IMR-90 (cell line): ENCODE measurements at regions not wholly inside any gene's neighbourhood (a gene's known extent, or its start where the extent isn't known, plus 50 kb on each side); places are given as distances from the start of the nearest gene placed in this dataset.

ENCODE experiments used
- ATAC-seq: fragments of 200-7000 bp; cut with Tn5 transposase; 2 replicates; pipeline ENCODE4 v1.9.1; 2020; ENCODE audit warnings: low read depth, mild to moderate bottlenecking, moderate library complexity
- BruUV-seq: library from RNA; stranded (reverse); fragments of 400-500 nt; replicated peaks from 2 replicates; lab custom pipeline; 2021; lab: Mats Ljungman, UMichigan
- CTCF ChIA-PET: fragments of 300-600 bp; formaldehyde crosslinking; extraction: SDS; loops from one replicate; lab custom pipeline; 2021; ENCODE audit warnings: antibody characterized with exemption; lab: Yijun Ruan, JAX
- POLR2A ChIA-PET: fragments of 300-600 bp; sonication (Branson Sonifier 250); formaldehyde crosslinking; loops from one replicate; lab custom pipeline; 2022; ENCODE audit warnings: antibody characterized with exemption; ENCODE audit not compliant: unreplicated experiment; lab: Charles Lee
- DNase-seq: peaks from one replicate; pipeline ENCODE4 v3.0.0; 2013
- H2AFZ ChIP-seq: replicated peaks from 2 replicates; pipeline ENCODE3; 2013; ENCODE audit warnings: low read length, mild to moderate bottlenecking; ENCODE audit not compliant: poor library complexity
- H2AK5ac ChIP-seq: 2 replicates; pipeline ENCODE4 v1.6.1; 2013; ENCODE audit warnings: low read depth, low read length, inconsistent platforms
- H2AK9ac ChIP-seq: replicated peaks from 2 replicates; pipeline ENCODE3; 2013; ENCODE audit warnings: mild to moderate bottlenecking, low read depth, low read length, moderate library complexity; ENCODE audit not compliant: poor library complexity
- H2BK120ac ChIP-seq: 2 replicates; pipeline ENCODE4 v1.6.1; 2013; ENCODE audit warnings: low read depth, low read length, inconsistent platforms
- H2BK15ac ChIP-seq: 3 replicates; pipeline ENCODE4 v1.6.1; 2013; ENCODE audit warnings: low read depth, low read length, inconsistent platforms
- H2BK20ac ChIP-seq: 2 replicates; pipeline ENCODE4 v1.6.1; 2013; ENCODE audit warnings: low read depth, mild to moderate bottlenecking, inconsistent platforms, low read length, moderate library complexity
- H2BK5ac ChIP-seq: 2 replicates; pipeline ENCODE4 v1.6.1; 2013; ENCODE audit warnings: mild to moderate bottlenecking, low read depth, low read length, inconsistent platforms; ENCODE audit not compliant: poor library complexity, severe bottlenecking
- H3K14ac ChIP-seq: replicated peaks from 2 replicates; pipeline ENCODE4 v1.6.1; 2013; ENCODE audit warnings: low read depth, low read length, inconsistent platforms
- H3K18ac ChIP-seq: 2 replicates; pipeline ENCODE4 v1.6.1; 2013; ENCODE audit warnings: low read depth, low read length, control low read depth
- H3K23ac ChIP-seq: 2 replicates; pipeline ENCODE4 v1.6.1; 2013; ENCODE audit warnings: low read depth, low read length, inconsistent platforms
- H3K27ac ChIP-seq: 2 replicates; pipeline ENCODE4 v1.5.1; 2013; ENCODE audit warnings: mild to moderate bottlenecking, control low read depth, low read length; ENCODE audit not compliant: insufficient read depth
- H3K27me3 ChIP-seq: 2 replicates; pipeline ENCODE4 v1.6.1; 2013; ENCODE audit warnings: low read length; ENCODE audit not compliant: control insufficient read depth, insufficient read depth
- H3K36me3 ChIP-seq: 2 replicates; pipeline ENCODE4 v1.6.1; 2013; ENCODE audit warnings: low read length, mixed read lengths; ENCODE audit not compliant: control insufficient read depth, insufficient read depth
- H3K4ac ChIP-seq: 2 replicates; pipeline ENCODE4 v1.6.1; 2013; ENCODE audit warnings: low read depth, low read length, inconsistent platforms
- H3K4me1 ChIP-seq: 2 replicates; pipeline ENCODE4 v1.6.1; 2013; ENCODE audit warnings: low read length, mixed read lengths; ENCODE audit not compliant: control insufficient read depth, insufficient read depth
- H3K4me2 ChIP-seq: 2 replicates; pipeline ENCODE4 v1.6.1; 2013; ENCODE audit warnings: low read depth, mild to moderate bottlenecking, control low read depth, low read length, moderate library complexity
- H3K4me3 ChIP-seq: 2 replicates; pipeline ENCODE4 v1.5.1; 2013; ENCODE audit warnings: low read depth, mild to moderate bottlenecking, control low read depth, low read length, moderate library complexity; ENCODE audit not compliant: insufficient read depth
- H3K56ac ChIP-seq: 2 replicates; pipeline ENCODE4 v1.6.1; 2013; ENCODE audit warnings: low read length, inconsistent platforms; ENCODE audit not compliant: insufficient read depth; ENCODE audit errors: extremely low read depth
- H3K79me1 ChIP-seq, 2 experiments: 2 replicates each; pipeline ENCODE4 v1.6.1; 2013; ENCODE audit warnings: low read length in 2 of 2, inconsistent platforms in 1 of 2, low read depth in 1 of 2
- H3K9ac ChIP-seq: 2 replicates; pipeline ENCODE4 v1.6.1; 2013; ENCODE audit warnings: low read depth, low read length, control low read depth
- H3K9me1 ChIP-seq: 2 replicates; pipeline ENCODE4 v1.6.1; 2013; ENCODE audit warnings: low read length, inconsistent platforms; ENCODE audit not compliant: insufficient read depth
- H3K9me3 ChIP-seq: 2 replicates; pipeline ENCODE4 v1.6.1; 2013; ENCODE audit warnings: low read length; ENCODE audit not compliant: control insufficient read depth, insufficient read depth
- H4K20me1 ChIP-seq: 2 replicates; pipeline ENCODE4 v1.6.1; 2013; ENCODE audit warnings: low read length, inconsistent platforms; ENCODE audit not compliant: insufficient read depth
- H4K5ac ChIP-seq: 2 replicates; pipeline ENCODE4 v1.6.1; 2013; ENCODE audit warnings: mild to moderate bottlenecking, low read depth, low read length, control low read depth
- H4K8ac ChIP-seq, 2 experiments: 2 replicates each; pipeline ENCODE4 v1.6.1; 2013; ENCODE audit warnings: low read depth in 2 of 2, low read length in 2 of 2, control low read depth in 1 of 2, inconsistent platforms in 1 of 2
- H4K91ac ChIP-seq: 2 replicates; pipeline ENCODE4 v1.6.1; 2013; ENCODE audit warnings: low read depth, low read length, inconsistent platforms; ENCODE audit not compliant: insufficient read depth
- CTCF ChIP-seq: conservative IDR thresholded peaks from 2 replicates; pipeline ENCODE4 v1.5.1; 2012; ENCODE audit warnings: mild to moderate bottlenecking, low read depth, low read length, improper control_type of control experiment
- MAFK ChIP-seq: IDR thresholded peaks from 2 replicates; pipeline ENCODE4 v1.6.1; 2012; ENCODE audit warnings: low read depth, low read length, improper control_type of control experiment
- MAZ ChIP-seq: IDR thresholded peaks from 2 replicates; pipeline ENCODE4 v1.6.1; 2012; ENCODE audit warnings: low read depth, mild to moderate bottlenecking, low read length, improper control_type of control experiment, moderate library complexity, borderline replicate concordance
- POLR2A ChIP-seq: IDR thresholded peaks from 2 replicates; pipeline ENCODE4 v1.6.1; 2012; ENCODE audit warnings: mild to moderate bottlenecking, low read depth, low read length
- RAD21 ChIP-seq: IDR thresholded peaks from 2 replicates; pipeline ENCODE4 v1.6.1; 2012; ENCODE audit warnings: low read length, improper control_type of control experiment
- USF2 ChIP-seq: fragments of 150-350 bp; IDR thresholded peaks from 2 replicates; pipeline ENCODE4 v1.6.1; 2017; ENCODE audit warnings: mild to moderate bottlenecking, antibody characterized with exemption, low read length, low read depth
- WGBS, 2 experiments: methylation state at CpG; one replicate each; pipeline versions ENCODE4 v1.1.5 to v1.1.7; 2013; ENCODE audit warnings: missing lambda C conversion rate in 2 of 2; ENCODE audit not compliant: insufficient read length in 1 of 2; ENCODE audit errors: extremely low coverage in 2 of 2; 5-methylcytosine and 5-hydroxymethylcytosine counted together
- dilution Hi-C: fragments of 300-500 bp; cut with HindIII; formaldehyde crosslinking; loops from one replicate; pipeline ENCODE4 v1.14.3; 2018; ENCODE audit warnings: low sequenced_read_pairs; ENCODE audit not compliant: unreplicated experiment
- in situ Hi-C: fragments of 300-500 bp; cut with MboI; formaldehyde crosslinking; loops from 3 replicates; pipeline ENCODE4 v1.14.3; 2019; ENCODE audit warnings: low sequenced_read_pairs, inconsistent platforms, mixed read lengths
- intact Hi-C: fragments of 100-400 bp; cut with micrococcal nuclease; formaldehyde crosslinking; loops from 2 replicates; pipeline ENCODE4 v1.10.0; 2022

GRCh38 chr9:25816439-25816838 is 138.2 kb upstream of the TUSC1 start:
- no CpG with 5 or more reads among the region's 3 CpGs for whole genome bisulfite sequencing, 2 experiments

More at GRCh38 chr9:25816439-25816838, 138.2 kb upstream of the TUSC1 start:
- H3K4me1 ChIP-seq: no peaks in the 10 kb centered on the region
- no peaks in the 10 kb centered on the region for H3K27me3 ChIP-seq
- H2AFZ ChIP-seq: no peak overlapping the region
- no peak overlapping the region for H3K56ac ChIP-seq
- no peak overlapping the region for H3K4me2 ChIP-seq
- H4K20me1 ChIP-seq: no peaks in the 10 kb centered on the region
- no peaks in the 10 kb centered on the region for H3K9me1 ChIP-seq
- no peaks in the 10 kb centered on the region for H3K36me3 ChIP-seq
- ChIA-PET POLR2A (no interaction called here), CTCF (interaction anchor here (0.6 kb wide), 1 partner anchor 11 kb away, joined by 3 read pairs; no protein-coding TSS in a partner anchor)
- intact Hi-C loops: no loop called here
- H2BK15ac ChIP-seq: no peak overlapping the region
- DNase-seq (no peak), ATAC-seq (no peak)
- BruUV-seq: no TSS peak
- no peak overlapping the region for H2BK120ac ChIP-seq
- no peak overlapping the region for H3K14ac ChIP-seq
- no peak overlapping the region for H2BK5ac ChIP-seq
- no peak overlapping the region for H4K5ac ChIP-seq
- no peak overlapping the region for H3K18ac ChIP-seq
- dilution Hi-C loops: no loop called here
- H3K9ac ChIP-seq: no peak overlapping the region
- H3K27ac ChIP-seq: no peak overlapping the region
- H4K91ac ChIP-seq: no peak overlapping the region
- H2AK5ac ChIP-seq: no peak overlapping the region
- no peak overlapping the region for H3K4ac ChIP-seq
- peaks cover 3% of the 10 kb centered on the region; the same call in 1 of the 2 replicates for H3K9me3 ChIP-seq
- no peak overlapping the region for H2AK9ac ChIP-seq
- TF ChIP-seq RAD21 (no peak), USF2 (no peak), MAZ (no peak), MAFK (no peak), POLR2A (no peak), CTCF (no peak)
- no peak overlapping the region for H3K4me3 ChIP-seq
- H2BK20ac ChIP-seq: no peak overlapping the region
- in situ Hi-C loops: no loop called here
- H3K23ac ChIP-seq: no peak overlapping the region
- no peak overlapping the region for H4K8ac ChIP-seq
- no peaks in the 10 kb centered on the region for H3K79me1 ChIP-seq
